ENCODE measurements at regions not wholly inside any gene's neighbourhood (a gene's known extent, or its start where the extent isn't known, plus 50 kb on each side); places are given as distances from the start of the nearest gene placed in this dataset.

GRCh38 chr3:181425074-181425473 lies 286.7 kb upstream of the SOX2 start:
- no peak for DNase-seq

GRCh38 chr3:181418233-181418632 lies 293.5 kb upstream of the SOX2 start:
- DNase-seq, result no peak

GRCh38 chr3:181417748-181418147 lies 294.0 kb upstream of the SOX2 start:
- DNase-seq, result no peak

GRCh38 chr3:181410870-181411269 lies 300.9 kb upstream of the SOX2 start:
- DNase-seq, result no peak

GRCh38 chr3:181403876-181404660 lies 307.7 kb upstream of the SOX2 start:
- DNase-seq, result no peak

- DNase-seq, result no peak
These were observed 309.4 kb upstream of the SOX2 start for GRCh38 chr3:181402347-181402746.

- no peak for DNase-seq
These were observed 326.8 kb upstream of the SOX2 start for GRCh38 chr3:181384970-181385369.

GRCh38 chr3:181383760-181384159 lies 328.0 kb upstream of the SOX2 start:
- DNase-seq, result no peak

- no peak for DNase-seq
These were observed 328.5 kb upstream of the SOX2 start for GRCh38 chr3:181383201-181383600.

- DNase-seq, result no peak
These were observed 329.1 kb upstream of the SOX2 start for GRCh38 chr3:181382656-181383055.

- DNase-seq, result no peak
These were observed 332.4 kb upstream of the SOX2 start for GRCh38 chr3:181379278-181379677.

- no peak for DNase-seq
These were observed 342.1 kb upstream of the SOX2 start for GRCh38 chr3:181369637-181370036.

GRCh38 chr3:181363231-181363630 lies 348.5 kb upstream of the SOX2 start:
- no peak for DNase-seq

GRCh38 chr3:181362378-181362777 lies 349.3 kb upstream of the SOX2 start:
- DNase-seq, result no peak

- no peak for DNase-seq
These were observed 353.2 kb upstream of the SOX2 start for GRCh38 chr3:181358562-181358961.

- no peak for DNase-seq
These were observed 353.7 kb upstream of the SOX2 start for GRCh38 chr3:181358060-181358459.

- DNase-seq, result no peak
These were observed 357.6 kb upstream of the SOX2 start for GRCh38 chr3:181354140-181354539.

- DNase-seq, result no peak
These were observed 354.8 kb upstream of the DNAJC19 start for GRCh38 chr3:181344331-181344730.

- DNase-seq, result no peak
These were observed 347.1 kb upstream of the DNAJC19 start for GRCh38 chr3:181336597-181336996.

GRCh38 chr3:181333394-181333793 lies 343.9 kb upstream of the DNAJC19 start:
- no peak for DNase-seq

- no peak for DNase-seq
These were observed 341.5 kb upstream of the DNAJC19 start for GRCh38 chr3:181330821-181331563.

GRCh38 chr3:181330257-181330656 lies 340.7 kb upstream of the DNAJC19 start:
- DNase-seq, result no peak

- no peak for DNase-seq
These were observed 339.5 kb upstream of the DNAJC19 start for GRCh38 chr3:181329024-181329423.

- DNase-seq, result no peak
These were observed 338.8 kb upstream of the DNAJC19 start for GRCh38 chr3:181328346-181328745.
